ENCODE measurements at regions not wholly inside any gene's neighbourhood (a gene's known extent, or its start where the extent isn't known, plus 50 kb on each side); places are given as distances from the start of the nearest gene placed in this dataset.

DNA sequence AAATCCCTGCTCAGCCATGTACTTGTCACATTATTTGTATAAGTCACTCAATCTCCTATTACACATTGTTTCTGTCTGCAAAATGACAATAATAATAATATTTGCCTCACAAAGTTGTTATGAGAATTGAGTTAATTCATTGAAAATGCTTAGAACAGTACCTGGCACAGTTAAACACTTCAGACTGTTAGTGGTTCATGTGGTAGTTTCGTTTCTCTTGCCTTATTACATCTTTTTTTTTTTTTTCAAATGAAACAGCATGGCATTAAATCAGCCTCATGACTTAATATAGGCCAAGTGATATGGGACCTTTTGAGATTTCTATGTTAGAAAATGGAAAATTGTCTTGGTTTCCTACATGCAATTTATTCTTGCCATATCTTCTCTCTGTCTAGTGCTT is 71.0 kb upstream of the CRY1 start:
- TF ChIP-seq POLR2A (IDR thresholded peaks at IDR 0.05; ENCODE audit: control extremely low read depth in 1 of 2, low read depth in 2 of 2, low read length in 2 of 2): no peak
- no peak for TF ChIP-seq RAD21 (IDR thresholded peaks at IDR 0.05 in 1 of 2, conservative IDR thresholded peaks at IDR 0.05 in 1 of 2; ENCODE audit: low read depth in 2 of 2, low read length in 2 of 2)
- TF ChIP-seq CTCF (IDR thresholded peaks at IDR 0.05; ENCODE audit: control extremely low read depth in 1 of 3, insufficient read depth in 1 of 3, low read depth in 1 of 3, low read length in 3 of 3): no peak

Measured in H1 (cell line).